ENCODE measurements at regions not wholly inside any gene's neighbourhood (a gene's known extent, or its start where the extent isn't known, plus 50 kb on each side); places are given as distances from the start of the nearest gene placed in this dataset.

GRCh38 chr13:55570371-55570770 lies 1570.3 kb upstream of the PRR20A start:
- no peak for TF ChIP-seq ZC3H10 (CRISPR knock-in tag; IDR thresholded peaks at IDR 0.05)
- no peak for TF ChIP-seq OSR1 (CRISPR knock-in tag; IDR thresholded peaks at IDR 0.05)
- no peak for TF ChIP-seq CSDC2 (CRISPR knock-in tag; IDR thresholded peaks at IDR 0.05)
- TF ChIP-seq ARNTL (CRISPR knock-in tag; IDR thresholded peaks at IDR 0.05; ENCODE audit: borderline replicate concordance, low read depth): no peak
- no peak for TF ChIP-seq ZNF8 (CRISPR knock-in tag; IDR thresholded peaks at IDR 0.05)
- TF ChIP-seq CREB5 (CRISPR knock-in tag; IDR thresholded peaks at IDR 0.05; ENCODE audit: low read depth): no peak
- no peak for TF ChIP-seq ZFP30 (CRISPR knock-in tag; IDR thresholded peaks at IDR 0.05)
- no peak for TF ChIP-seq SNAI2 (CRISPR knock-in tag; IDR thresholded peaks at IDR 0.05)
- no peak for TF ChIP-seq BACH2 (CRISPR knock-in tag; IDR thresholded peaks at IDR 0.05; ENCODE audit: borderline replicate concordance)
- TF ChIP-seq GLIS3 (CRISPR knock-in tag; IDR thresholded peaks at IDR 0.05): no peak
- no peak for TF ChIP-seq PPARA (CRISPR knock-in tag; IDR thresholded peaks at IDR 0.05; ENCODE audit: borderline replicate concordance)
- TF ChIP-seq POU6F1 (CRISPR knock-in tag; IDR thresholded peaks at IDR 0.05; ENCODE audit: borderline replicate concordance, low read depth): no peak
- no peak for TF ChIP-seq RARB (CRISPR knock-in tag; IDR thresholded peaks at IDR 0.05)
- no peak for TF ChIP-seq ZNF565 (CRISPR knock-in tag; conservative IDR thresholded peaks at IDR 0.05; ENCODE audit: low read depth)
- TF ChIP-seq PATZ1 (CRISPR knock-in tag; IDR thresholded peaks at IDR 0.05; ENCODE audit: borderline replicate concordance): no peak
- no peak for ATAC-seq

GRCh38 chr13:55571237-55571867 lies 1569.4 kb upstream of the PRR20A start:
- ATAC-seq: no peak
- TF ChIP-seq OSR1 (CRISPR knock-in tag; IDR thresholded peaks at IDR 0.05) (no peak), PATZ1 (CRISPR knock-in tag; IDR thresholded peaks at IDR 0.05; ENCODE audit: borderline replicate concordance) (no peak), SNAI2 (CRISPR knock-in tag; IDR thresholded peaks at IDR 0.05) (no peak), CREB5 (CRISPR knock-in tag; IDR thresholded peaks at IDR 0.05; ENCODE audit: low read depth) (no peak), RARB (CRISPR knock-in tag; IDR thresholded peaks at IDR 0.05) (no peak), ESRRG (CRISPR knock-in tag; IDR thresholded peaks at IDR 0.05) (no peak)

- TF ChIP-seq ZNF8 (CRISPR knock-in tag; IDR thresholded peaks at IDR 0.05): no peak
- TF ChIP-seq RARB (CRISPR knock-in tag; IDR thresholded peaks at IDR 0.05): no peak
- TF ChIP-seq ZNF70 (CRISPR knock-in tag; IDR thresholded peaks at IDR 0.05): no peak
- no peak for TF ChIP-seq CREB5 (CRISPR knock-in tag; IDR thresholded peaks at IDR 0.05; ENCODE audit: low read depth)
- ATAC-seq: no peak
Measured at GRCh38 chr13:55572408-55572807, 1568.3 kb upstream of the PRR20A start.

- no peak for ATAC-seq
- TF ChIP-seq ZNF8 (CRISPR knock-in tag; IDR thresholded peaks at IDR 0.05): no peak
- no peak for TF ChIP-seq ZFP30 (CRISPR knock-in tag; IDR thresholded peaks at IDR 0.05)
- no peak for TF ChIP-seq PPARA (CRISPR knock-in tag; IDR thresholded peaks at IDR 0.05; ENCODE audit: borderline replicate concordance)
- TF ChIP-seq ZC3H10 (CRISPR knock-in tag; IDR thresholded peaks at IDR 0.05): no peak
- TF ChIP-seq ZNF70 (CRISPR knock-in tag; IDR thresholded peaks at IDR 0.05): no peak
- no peak for TF ChIP-seq CREB5 (CRISPR knock-in tag; IDR thresholded peaks at IDR 0.05; ENCODE audit: low read depth)
- no peak for TF ChIP-seq BACH2 (CRISPR knock-in tag; IDR thresholded peaks at IDR 0.05; ENCODE audit: borderline replicate concordance)
- TF ChIP-seq ZFP3 (CRISPR knock-in tag; IDR thresholded peaks at IDR 0.05): no peak
- TF ChIP-seq RARB (CRISPR knock-in tag; IDR thresholded peaks at IDR 0.05): no peak
- TF ChIP-seq TOX (CRISPR knock-in tag; IDR thresholded peaks at IDR 0.05; ENCODE audit: borderline replicate concordance): no peak
- no peak for TF ChIP-seq CSDC2 (CRISPR knock-in tag; IDR thresholded peaks at IDR 0.05)
- no peak for TF ChIP-seq POU6F1 (CRISPR knock-in tag; IDR thresholded peaks at IDR 0.05; ENCODE audit: borderline replicate concordance, low read depth)
- no peak for TF ChIP-seq SNAI2 (CRISPR knock-in tag; IDR thresholded peaks at IDR 0.05)
- TF ChIP-seq GLIS3 (CRISPR knock-in tag; IDR thresholded peaks at IDR 0.05): no peak
Measured at GRCh38 chr13:55572862-55573261, 1567.9 kb upstream of the PRR20A start.
